ENCODE measurements at regions not wholly inside any gene's neighbourhood (a gene's known extent, or its start where the extent isn't known, plus 50 kb on each side); places are given as distances from the start of the nearest gene placed in this dataset.

DNA sequence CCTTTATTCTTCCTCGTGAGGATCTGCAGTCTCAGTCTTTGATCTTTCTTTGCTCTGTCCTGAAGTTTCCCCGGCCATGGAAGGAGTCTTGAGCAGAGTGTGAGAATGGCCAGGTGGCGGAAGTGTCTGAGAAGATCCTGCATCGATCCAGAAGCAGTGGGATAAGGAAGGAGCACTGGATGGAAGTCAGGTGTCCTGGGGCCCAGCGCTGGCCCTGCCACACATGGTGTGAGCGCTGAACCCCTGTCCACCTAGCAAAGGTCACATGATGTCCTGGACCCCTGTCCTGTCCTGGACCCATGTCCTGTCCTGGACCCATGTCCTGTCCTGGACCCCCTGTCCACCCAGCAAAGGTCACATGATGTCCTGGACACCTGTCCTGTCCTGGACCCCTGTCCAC lies 111.8 kb upstream of the MED13L start:
- intact Hi-C loops (cut with DNase I; ENCODE audit: low total_unique reads), result no loop called here
- H3K9me3 ChIP-seq, result no peaks in the 10 kb centered on the region
- H3K27ac ChIP-seq, result no peak overlapping the region
- H3K4me3 ChIP-seq, result no peak overlapping the region
- peaks cover 0 to 4% (median 2%) of the 10 kb centered on the region in 4 donors for H3K4me1 ChIP-seq
- no peak for DNase-seq
- WGBS, 2 donors (ENCODE audit: low coverage in 1 of 2), result 56 to 84% methylated on average over 1 to 6 of the region's 6 CpGs
- in situ Hi-C loops (cut with MboI; ENCODE audit: low pct_ligation_motif_present in 1 of 4, low pct_unique_long_range_greater_than_20kb in 1 of 4, low sequenced_read_pairs in 3 of 4), result no loop called here
- TF ChIP-seq POLR2A (IDR thresholded peaks at IDR 0.05), result no peak
- no peak for TF ChIP-seq EP300 (IDR thresholded peaks at IDR 0.05; ENCODE audit: low read depth)
- no peak for TF ChIP-seq POLR2AphosphoS5 (IDR thresholded peaks at IDR 0.05)
- TF ChIP-seq, protein P1, sequence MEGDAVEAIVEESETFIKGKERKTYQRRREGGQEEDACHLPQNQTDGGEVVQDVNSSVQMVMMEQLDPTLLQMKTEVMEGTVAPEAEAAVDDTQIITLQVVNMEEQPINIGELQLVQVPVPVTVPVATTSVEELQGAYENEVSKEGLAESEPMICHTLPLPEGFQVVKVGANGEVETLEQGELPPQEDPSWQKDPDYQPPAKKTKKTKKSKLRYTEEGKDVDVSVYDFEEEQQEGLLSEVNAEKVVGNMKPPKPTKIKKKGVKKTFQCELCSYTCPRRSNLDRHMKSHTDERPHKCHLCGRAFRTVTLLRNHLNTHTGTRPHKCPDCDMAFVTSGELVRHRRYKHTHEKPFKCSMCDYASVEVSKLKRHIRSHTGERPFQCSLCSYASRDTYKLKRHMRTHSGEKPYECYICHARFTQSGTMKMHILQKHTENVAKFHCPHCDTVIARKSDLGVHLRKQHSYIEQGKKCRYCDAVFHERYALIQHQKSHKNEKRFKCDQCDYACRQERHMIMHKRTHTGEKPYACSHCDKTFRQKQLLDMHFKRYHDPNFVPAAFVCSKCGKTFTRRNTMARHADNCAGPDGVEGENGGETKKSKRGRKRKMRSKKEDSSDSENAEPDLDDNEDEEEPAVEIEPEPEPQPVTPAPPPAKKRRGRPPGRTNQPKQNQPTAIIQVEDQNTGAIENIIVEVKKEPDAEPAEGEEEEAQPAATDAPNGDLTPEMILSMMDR (IDR thresholded peaks at IDR 0.05), result no peak
- H3K36me3 ChIP-seq, result no peaks in the 10 kb centered on the region
- H3K27me3 ChIP-seq, result no peaks in the 10 kb centered on the region

DNA sequence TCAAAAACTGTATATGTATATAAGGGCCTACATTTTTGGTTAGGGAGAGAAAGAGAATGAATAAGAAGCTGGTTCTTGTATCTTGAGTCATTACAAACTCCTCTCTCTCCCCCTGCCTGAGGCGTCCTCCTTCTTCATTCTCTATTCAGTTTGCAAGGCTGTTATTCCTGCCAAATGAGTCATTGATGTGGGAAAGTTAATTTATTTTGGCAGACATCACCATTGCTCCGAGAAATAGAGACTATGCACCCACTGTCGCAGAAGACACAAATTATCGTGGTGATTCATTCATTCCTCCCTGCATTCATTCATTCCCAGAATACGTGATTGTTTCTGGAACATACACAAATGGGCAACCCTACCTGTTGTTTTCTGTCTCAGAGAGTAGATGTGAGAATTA lies 112.5 kb upstream of the MED13L start:
- intact Hi-C loops (cut with DNase I; ENCODE audit: low total_unique reads) (no loop called here), in situ Hi-C loops (cut with MboI; ENCODE audit: low pct_ligation_motif_present in 1 of 4, low pct_unique_long_range_greater_than_20kb in 1 of 4, low sequenced_read_pairs in 3 of 4) (no loop called here)
- TF ChIP-seq EP300 (IDR thresholded peaks at IDR 0.05; ENCODE audit: low read depth), result peak; percentile 58
- TF ChIP-seq, protein P1 (IDR thresholded peaks at IDR 0.05), result no peak
- TF ChIP-seq POLR2A (IDR thresholded peaks at IDR 0.05), result no peak
- TF ChIP-seq POLR2AphosphoS5 (IDR thresholded peaks at IDR 0.05), result peak in 2 of 3 donors; percentile 32 to 39
- no peak for DNase-seq
- Histone ChIP-seq H3K4me3 (no peak overlapping the region), H3K9me3 (no peaks in the 10 kb centered on the region), H3K27me3 (no peaks in the 10 kb centered on the region), H3K27ac (no peak overlapping the region), H3K36me3 (no peaks in the 10 kb centered on the region), H3K4me1 (peaks cover 0 to 4% (median 2%) of the 10 kb centered on the region in 4 donors)
- WGBS, 2 donors (ENCODE audit: low coverage in 1 of 2), result 64 to 65% methylated on average over 5 of the region's 5 CpGs

DNA sequence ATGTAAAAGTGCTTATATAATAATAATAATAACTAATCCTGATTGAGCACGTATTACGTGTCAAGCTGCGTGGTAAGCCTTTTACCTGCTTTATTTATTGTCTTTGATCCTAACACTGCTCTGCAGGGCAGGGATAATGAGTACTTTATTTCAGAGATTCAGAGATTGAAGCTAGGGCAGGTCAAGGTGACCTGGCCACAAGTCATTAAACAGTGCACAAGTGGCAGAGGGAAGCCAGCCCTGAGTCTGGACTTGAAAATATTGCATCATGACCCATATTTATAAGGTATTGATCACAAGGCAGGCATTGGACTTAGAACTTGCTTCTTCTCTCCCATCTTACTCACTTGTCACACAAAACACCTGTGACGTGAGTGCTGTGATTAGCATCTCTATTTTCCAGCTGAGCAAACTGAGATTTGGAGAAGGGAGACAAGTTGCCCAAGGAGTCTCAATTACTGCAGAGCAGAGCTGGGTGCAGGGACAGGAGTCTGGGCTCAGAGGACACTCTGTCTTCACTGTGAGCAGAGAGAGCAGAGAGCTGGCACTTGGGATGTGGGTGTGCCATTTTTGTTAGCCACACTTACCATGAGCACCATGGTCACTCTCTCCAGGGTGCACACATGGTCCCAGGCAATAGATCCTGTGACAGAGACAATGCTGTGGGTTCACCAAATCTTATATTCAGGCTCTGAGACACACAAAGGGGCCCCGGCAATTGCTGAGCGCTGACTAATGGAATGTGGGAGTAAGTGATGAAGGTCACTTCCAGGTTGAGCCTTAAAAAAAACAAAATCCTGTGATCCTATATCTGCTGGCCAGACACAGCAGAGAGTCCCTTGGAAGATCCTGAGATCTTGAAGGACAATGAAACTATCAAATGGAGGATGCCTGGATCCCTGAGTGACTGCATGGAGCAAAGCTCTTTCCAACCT lies 113.2 kb upstream of the MED13L start:
- WGBS, 2 donors (ENCODE audit: low coverage in 1 of 2), result 90 to 96% methylated on average over 3 to 6 of the region's 6 CpGs
- Histone ChIP-seq H3K27ac (no peak overlapping the region), H3K27me3 (no peaks in the 10 kb centered on the region), H3K4me1 (peaks cover 0 to 4% (median 2%) of the 10 kb centered on the region in 4 donors), H3K4me3 (no peak overlapping the region), H3K9me3 (no peaks in the 10 kb centered on the region), H3K36me3 (no peaks in the 10 kb centered on the region)
- TF ChIP-seq POLR2A (IDR thresholded peaks at IDR 0.05), result no peak
- no peak for TF ChIP-seq POLR2AphosphoS5 (IDR thresholded peaks at IDR 0.05)
- no peak for TF ChIP-seq EP300 (IDR thresholded peaks at IDR 0.05; ENCODE audit: low read depth)
- TF ChIP-seq, protein P1 (IDR thresholded peaks at IDR 0.05), result no peak
- DNase-seq, result no peak
- in situ Hi-C loops (cut with MboI; ENCODE audit: low pct_ligation_motif_present in 1 of 4, low pct_unique_long_range_greater_than_20kb in 1 of 4, low sequenced_read_pairs in 3 of 4) (no loop called here), intact Hi-C loops (cut with DNase I; ENCODE audit: low total_unique reads) (no loop called here)

DNA sequence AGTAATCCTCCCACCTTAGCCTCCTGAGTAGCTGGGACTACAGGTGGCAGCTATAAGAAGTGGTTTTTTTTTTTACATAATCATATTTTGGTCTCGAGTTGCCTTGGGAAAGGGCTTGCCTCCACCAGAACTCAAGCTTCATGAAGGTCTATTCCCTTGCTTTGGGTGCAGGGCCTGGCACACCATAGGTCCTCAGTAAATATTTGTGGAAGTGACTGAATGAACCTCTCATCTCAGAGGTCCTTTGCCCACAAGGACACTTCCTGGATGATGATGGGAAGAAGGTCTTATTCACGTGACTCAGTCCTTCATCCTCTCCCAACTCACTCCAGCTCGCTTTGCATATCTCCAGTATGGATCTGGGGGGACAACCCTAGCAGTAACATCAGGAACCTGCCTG lies 114.0 kb upstream of the MED13L start:
- H3K36me3 ChIP-seq, result no peaks in the 10 kb centered on the region
- H3K4me3 ChIP-seq, result no peak overlapping the region
- DNase-seq, result no peak
- intact Hi-C loops (cut with DNase I; ENCODE audit: low total_unique reads), result no loop called here
- H3K4me1 ChIP-seq, result peaks cover 0 to 4% (median 2%) of the 10 kb centered on the region in 4 donors
- no peak for TF ChIP-seq POLR2A (IDR thresholded peaks at IDR 0.05)
- TF ChIP-seq EP300 (IDR thresholded peaks at IDR 0.05; ENCODE audit: low read depth), result no peak
- TF ChIP-seq POLR2AphosphoS5 (IDR thresholded peaks at IDR 0.05), result no peak
- TF ChIP-seq, protein P1 (IDR thresholded peaks at IDR 0.05), result no peak
- in situ Hi-C loops (cut with MboI; ENCODE audit: low pct_ligation_motif_present in 1 of 4, low pct_unique_long_range_greater_than_20kb in 1 of 4, low sequenced_read_pairs in 3 of 4), result no loop called here
- H3K9me3 ChIP-seq, result no peaks in the 10 kb centered on the region
- WGBS, 2 donors (ENCODE audit: low coverage in 1 of 2), result 87% methylated on average over 3 of the region's 3 CpGs; no CpG with 5 or more reads in 1 of the 2 donors
- H3K27me3 ChIP-seq, result no peaks in the 10 kb centered on the region
- H3K27ac ChIP-seq, result no peak overlapping the region
